ENCODE measurements at regions not wholly inside any gene's neighbourhood (a gene's known extent, or its start where the extent isn't known, plus 50 kb on each side); places are given as distances from the start of the nearest gene placed in this dataset.
"Not testable (repeated sequence)": the region's sequence is repeated elsewhere in the genome, so short reads cannot be mapped to it uniquely, and the experiment has no call there.

DNA sequence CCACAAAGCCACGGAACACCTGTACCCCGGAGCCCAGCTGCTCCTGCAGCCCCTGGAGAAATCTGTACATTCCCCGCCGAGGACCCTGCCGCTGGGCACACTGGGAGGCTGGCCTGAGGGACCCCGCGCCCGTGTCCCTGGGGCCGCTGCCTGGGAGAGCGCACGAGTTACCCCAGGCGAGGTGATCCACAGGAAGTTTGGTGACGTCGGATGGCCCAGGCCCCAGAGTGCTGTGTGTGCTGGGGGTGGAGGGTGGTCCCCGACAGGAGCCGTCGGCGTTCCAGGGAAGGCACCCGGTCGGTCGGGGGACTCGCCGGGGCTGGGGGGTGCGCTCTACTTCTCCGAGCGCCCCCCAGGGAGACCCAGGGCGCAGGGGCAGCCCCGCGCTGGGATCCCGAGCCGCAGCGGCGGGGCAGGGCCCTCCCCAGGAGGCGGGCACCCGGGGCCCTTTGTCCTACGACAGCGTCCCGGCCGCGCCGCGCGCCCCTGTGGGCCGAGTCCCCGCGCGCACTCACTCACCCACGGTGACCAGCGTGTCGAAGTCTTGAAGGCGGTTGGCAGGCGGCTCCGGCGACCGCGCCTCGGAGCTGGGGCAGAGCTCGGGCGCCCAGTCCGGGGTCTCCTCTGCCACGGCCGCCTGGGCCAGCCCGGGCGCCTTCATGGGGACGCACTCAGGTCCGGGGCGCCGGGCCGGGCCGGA, 129.5 kb upstream of the PRKX start:
- CTCF ChIA-PET; H3K9me3 ChIP-seq (ENCODE audit: control insufficient read depth in 1 of 2, insufficient read depth in 1 of 2, low read length in 2 of 2); intact Hi-C loops (cut with DNase I, micrococcal nuclease); H3K27ac Mint-ChIP-seq; H3K9me3 Mint-ChIP-seq; ATAC-seq (ENCODE audit: poor library complexity); H3K27me3 ChIP-seq (ENCODE audit: control insufficient read depth in 1 of 2, insufficient read depth in 2 of 2, low read length in 2 of 2); POLR2A ChIA-PET; H3K36me3 ChIP-seq (ENCODE audit: insufficient read depth, low read length); H3K36me3 Mint-ChIP-seq (ENCODE audit: low read depth); H3K4me1 Mint-ChIP-seq (ENCODE audit: low read depth); H3K27ac ChIP-seq (ENCODE audit: low read depth in 1 of 2, low read length in 2 of 2); H3K4me1 ChIP-seq (ENCODE audit: insufficient read depth, low read length); H3K4me3 Mint-ChIP-seq; H3K27me3 Mint-ChIP-seq: not testable (repeated sequence)
- DNase-seq, result peak in 3 of 14 experiments; percentile 17 to 54 (median 28)
- H3K4me3 ChIP-seq (ENCODE audit: low read length), result peak overlapping the region; percentile 32

DNA sequence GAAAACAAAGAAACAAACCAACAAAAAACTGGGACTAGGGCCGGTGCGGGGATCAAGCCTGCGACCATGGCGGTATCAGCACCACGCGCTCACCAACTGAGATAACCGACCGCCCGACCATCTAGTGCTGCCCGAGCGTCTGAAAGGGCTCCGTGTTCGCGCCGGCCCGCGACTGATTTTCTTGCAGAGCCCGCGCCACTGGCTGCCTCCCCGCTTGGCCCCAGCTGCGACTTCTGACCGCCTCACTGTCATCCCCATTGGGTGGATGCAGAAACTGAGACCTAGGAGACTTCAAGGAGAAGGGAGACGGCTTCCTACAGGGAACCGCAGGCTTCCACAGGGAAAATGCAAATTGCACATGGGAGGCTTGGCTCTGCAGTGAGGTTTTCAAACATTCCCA, 125.3 kb upstream of the PRKX start:
- H3K27me3 Mint-ChIP-seq; H3K27ac ChIP-seq (ENCODE audit: low read depth in 1 of 2, low read length in 2 of 2); H3K36me3 ChIP-seq (ENCODE audit: insufficient read depth, low read length); CTCF ChIA-PET; H3K9me3 Mint-ChIP-seq; H3K27ac Mint-ChIP-seq; H3K27me3 ChIP-seq (ENCODE audit: control insufficient read depth in 1 of 2, insufficient read depth in 2 of 2, low read length in 2 of 2); H3K4me1 ChIP-seq (ENCODE audit: insufficient read depth, low read length); H3K4me1 Mint-ChIP-seq (ENCODE audit: low read depth); POLR2A ChIA-PET; H3K4me3 Mint-ChIP-seq; ATAC-seq (ENCODE audit: poor library complexity); DNase-seq; intact Hi-C loops (cut with DNase I, micrococcal nuclease); H3K4me3 ChIP-seq (ENCODE audit: low read length); H3K9me3 ChIP-seq (ENCODE audit: control insufficient read depth in 1 of 2, insufficient read depth in 1 of 2, low read length in 2 of 2); H3K36me3 Mint-ChIP-seq (ENCODE audit: low read depth): not testable (repeated sequence)

DNA sequence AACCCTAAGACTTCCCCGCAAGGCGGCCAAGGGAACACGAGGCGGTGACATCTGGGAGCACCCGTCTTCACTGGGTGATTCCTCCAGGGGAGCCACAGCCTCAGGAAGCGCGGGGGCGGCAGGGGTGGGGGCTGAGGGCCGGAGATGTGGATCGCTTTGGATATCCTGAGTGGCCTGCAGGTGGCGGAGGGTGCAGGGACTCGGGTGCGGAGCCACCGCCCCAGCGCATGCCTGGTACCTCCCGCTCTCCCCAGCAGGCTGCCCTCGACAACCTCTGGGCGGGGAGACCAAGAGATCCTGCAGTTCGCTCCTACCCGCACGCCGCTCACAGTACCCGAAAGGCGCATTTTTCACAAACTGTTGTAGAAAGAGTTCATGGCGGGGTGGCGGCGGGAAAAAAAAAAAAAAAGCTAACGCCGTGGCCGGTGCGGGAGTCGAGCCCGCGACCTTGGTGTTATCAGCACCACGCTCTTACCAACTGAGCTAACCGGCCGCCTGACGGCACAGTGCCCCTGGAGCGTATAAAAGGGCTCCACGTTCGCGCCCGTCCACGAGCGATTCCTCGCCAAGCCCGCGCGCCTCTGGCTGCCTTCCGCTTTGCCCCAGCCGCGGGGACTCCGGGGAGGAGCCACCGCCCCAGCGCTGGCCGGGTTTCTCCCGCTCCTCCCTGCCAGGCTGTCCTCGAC, 124.7 kb upstream of the PRKX start:
- H3K4me3 Mint-ChIP-seq; H3K36me3 ChIP-seq (ENCODE audit: insufficient read depth, low read length); H3K27ac Mint-ChIP-seq; DNase-seq; H3K27me3 ChIP-seq (ENCODE audit: control insufficient read depth in 1 of 2, insufficient read depth in 2 of 2, low read length in 2 of 2); H3K27me3 Mint-ChIP-seq; H3K9me3 ChIP-seq (ENCODE audit: control insufficient read depth in 1 of 2, insufficient read depth in 1 of 2, low read length in 2 of 2); ATAC-seq (ENCODE audit: poor library complexity); H3K4me1 ChIP-seq (ENCODE audit: insufficient read depth, low read length); intact Hi-C loops (cut with DNase I, micrococcal nuclease); H3K4me1 Mint-ChIP-seq (ENCODE audit: low read depth); H3K36me3 Mint-ChIP-seq (ENCODE audit: low read depth); H3K4me3 ChIP-seq (ENCODE audit: low read length); POLR2A ChIA-PET; CTCF ChIA-PET; H3K9me3 Mint-ChIP-seq; H3K27ac ChIP-seq (ENCODE audit: low read depth in 1 of 2, low read length in 2 of 2): not testable (repeated sequence)

DNA sequence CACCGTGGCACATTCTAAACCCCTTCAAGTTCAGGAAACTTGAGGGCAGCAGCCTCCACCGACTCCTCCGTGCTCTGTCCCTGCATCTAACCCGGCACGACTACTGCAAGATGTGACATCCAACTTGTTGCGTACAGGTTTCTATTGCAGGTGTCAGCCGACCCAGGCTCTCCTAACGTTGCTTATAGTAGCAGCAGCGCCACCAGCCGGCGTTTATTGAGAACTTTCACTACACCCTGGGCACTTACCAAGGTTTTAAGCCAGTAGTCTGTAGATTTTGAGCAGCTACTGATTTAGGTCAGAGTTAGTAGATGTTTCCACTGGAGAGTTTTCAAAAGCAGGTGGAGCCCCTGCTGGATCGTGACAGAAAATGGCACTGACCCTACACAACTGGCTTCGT, 123.8 kb upstream of the PRKX start:
- H3K4me1 ChIP-seq (ENCODE audit: insufficient read depth, low read length); H3K36me3 Mint-ChIP-seq (ENCODE audit: low read depth); H3K27me3 ChIP-seq (ENCODE audit: control insufficient read depth in 1 of 2, insufficient read depth in 2 of 2, low read length in 2 of 2); H3K36me3 ChIP-seq (ENCODE audit: insufficient read depth, low read length); H3K4me1 Mint-ChIP-seq (ENCODE audit: low read depth); ATAC-seq (ENCODE audit: poor library complexity); POLR2A ChIA-PET; H3K9me3 Mint-ChIP-seq; H3K9me3 ChIP-seq (ENCODE audit: control insufficient read depth in 1 of 2, insufficient read depth in 1 of 2, low read length in 2 of 2); H3K4me3 Mint-ChIP-seq; H3K27me3 Mint-ChIP-seq; H3K4me3 ChIP-seq (ENCODE audit: low read length); CTCF ChIA-PET; H3K27ac ChIP-seq (ENCODE audit: low read depth in 1 of 2, low read length in 2 of 2); H3K27ac Mint-ChIP-seq; intact Hi-C loops (cut with DNase I, micrococcal nuclease); DNase-seq: not testable (repeated sequence)

DNA sequence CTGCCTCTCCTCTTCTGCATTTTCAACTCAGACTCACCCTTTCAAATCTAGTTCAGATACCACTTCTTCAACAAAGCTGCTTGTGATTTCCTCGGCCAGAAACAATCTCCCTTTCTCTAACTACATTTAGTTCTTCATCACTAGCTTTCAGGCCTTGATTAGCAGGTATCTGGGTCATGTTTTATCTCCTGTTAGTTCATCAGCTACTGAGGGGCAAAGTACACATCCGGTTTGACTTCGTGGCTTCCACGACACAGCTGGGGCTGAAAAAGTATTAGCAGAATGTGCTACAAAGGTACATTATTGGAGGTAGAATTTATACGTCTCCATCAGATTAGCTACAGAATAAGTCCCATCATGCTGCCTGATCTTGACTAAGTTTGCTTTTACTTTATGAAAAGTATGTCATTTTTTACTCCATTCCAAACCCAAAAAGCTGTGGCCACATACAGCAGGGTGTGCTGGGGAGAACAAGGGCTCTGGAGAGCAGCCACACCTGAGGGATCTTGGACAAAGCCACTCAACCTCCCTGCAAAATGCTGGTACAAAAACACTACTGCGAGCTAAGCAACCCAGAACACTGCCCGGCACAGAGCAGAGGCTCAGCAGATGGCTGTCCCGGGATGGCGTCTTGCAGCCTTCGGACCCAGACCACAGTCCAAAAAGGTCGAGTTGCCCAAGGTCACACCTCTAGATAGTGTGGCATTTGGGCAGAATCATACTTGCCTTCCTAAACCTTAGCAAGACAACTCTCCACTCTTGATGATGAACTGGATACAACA, 120.5 kb upstream of the PRKX start:
- H3K27ac ChIP-seq (ENCODE audit: low read depth in 1 of 2, low read length in 2 of 2); H3K4me3 ChIP-seq (ENCODE audit: low read length); H3K9me3 ChIP-seq (ENCODE audit: control insufficient read depth in 1 of 2, insufficient read depth in 1 of 2, low read length in 2 of 2); H3K4me1 Mint-ChIP-seq (ENCODE audit: low read depth); ATAC-seq (ENCODE audit: poor library complexity); CTCF ChIA-PET; H3K4me1 ChIP-seq (ENCODE audit: insufficient read depth, low read length); intact Hi-C loops (cut with DNase I, micrococcal nuclease); H3K4me3 Mint-ChIP-seq; DNase-seq; H3K36me3 Mint-ChIP-seq (ENCODE audit: low read depth); H3K36me3 ChIP-seq (ENCODE audit: insufficient read depth, low read length); H3K27me3 Mint-ChIP-seq; POLR2A ChIA-PET; H3K27me3 ChIP-seq (ENCODE audit: control insufficient read depth in 1 of 2, insufficient read depth in 2 of 2, low read length in 2 of 2); H3K9me3 Mint-ChIP-seq; H3K27ac Mint-ChIP-seq: not testable (repeated sequence)

DNA sequence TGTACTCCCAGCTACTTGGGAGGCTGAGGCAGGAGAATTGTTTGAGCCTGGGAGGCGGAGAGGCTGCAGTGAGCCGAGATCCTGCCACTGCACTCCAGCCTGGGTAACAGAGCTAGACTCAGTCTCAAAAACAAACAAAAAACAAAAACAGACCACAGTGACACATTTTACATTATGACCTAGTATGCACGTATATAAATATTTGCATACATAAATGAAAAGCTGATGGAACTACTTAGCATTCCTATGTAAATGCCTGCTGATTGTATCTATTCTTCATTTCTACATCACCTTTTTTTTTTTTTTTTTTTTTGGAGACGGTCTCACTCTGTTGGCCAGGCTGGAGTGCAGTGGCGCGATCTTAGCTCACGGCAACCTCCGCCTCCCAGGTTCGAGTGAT, 116.6 kb upstream of the PRKX start:
- POLR2A ChIA-PET; H3K36me3 ChIP-seq (ENCODE audit: insufficient read depth, low read length); intact Hi-C loops (cut with DNase I, micrococcal nuclease); ATAC-seq (ENCODE audit: poor library complexity); H3K9me3 Mint-ChIP-seq; H3K36me3 Mint-ChIP-seq (ENCODE audit: low read depth); H3K27me3 Mint-ChIP-seq; H3K9me3 ChIP-seq (ENCODE audit: control insufficient read depth in 1 of 2, insufficient read depth in 1 of 2, low read length in 2 of 2); CTCF ChIA-PET; H3K4me1 ChIP-seq (ENCODE audit: insufficient read depth, low read length); H3K27ac Mint-ChIP-seq; H3K4me3 Mint-ChIP-seq; H3K27me3 ChIP-seq (ENCODE audit: control insufficient read depth in 1 of 2, insufficient read depth in 2 of 2, low read length in 2 of 2); DNase-seq; H3K27ac ChIP-seq (ENCODE audit: low read depth in 1 of 2, low read length in 2 of 2); H3K4me3 ChIP-seq (ENCODE audit: low read length); H3K4me1 Mint-ChIP-seq (ENCODE audit: low read depth): not testable (repeated sequence)

DNA sequence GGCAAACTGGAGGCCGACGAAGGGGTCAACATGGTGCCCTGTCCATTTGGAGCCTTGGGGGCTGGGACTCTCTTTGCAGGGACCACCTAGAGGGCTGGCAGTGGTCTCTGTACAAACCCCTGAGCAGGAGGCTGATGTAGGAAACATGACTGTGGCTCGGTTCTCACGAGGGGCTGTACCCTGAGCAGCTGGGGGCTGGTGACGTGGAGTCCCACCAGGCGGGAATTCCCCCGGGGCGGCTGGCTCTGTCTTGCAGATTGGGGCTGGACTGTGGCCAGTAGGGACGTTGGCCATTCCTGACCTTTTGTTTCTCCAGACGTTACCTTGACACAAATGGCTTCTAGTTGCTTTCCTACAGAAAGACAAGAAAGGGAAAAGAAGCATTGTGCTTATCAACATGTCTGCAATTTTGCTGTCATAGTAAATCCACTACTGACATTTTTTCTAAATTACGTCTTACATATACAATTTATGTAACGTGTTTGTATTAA, 115.6 kb upstream of the PRKX start:
- H3K4me1 Mint-ChIP-seq (ENCODE audit: low read depth); POLR2A ChIA-PET; DNase-seq; H3K9me3 ChIP-seq (ENCODE audit: control insufficient read depth in 1 of 2, insufficient read depth in 1 of 2, low read length in 2 of 2); H3K9me3 Mint-ChIP-seq; H3K27ac Mint-ChIP-seq; ATAC-seq (ENCODE audit: poor library complexity); H3K36me3 Mint-ChIP-seq (ENCODE audit: low read depth); H3K36me3 ChIP-seq (ENCODE audit: insufficient read depth, low read length); H3K4me3 Mint-ChIP-seq; intact Hi-C loops (cut with DNase I, micrococcal nuclease); H3K27ac ChIP-seq (ENCODE audit: low read depth in 1 of 2, low read length in 2 of 2); H3K4me1 ChIP-seq (ENCODE audit: insufficient read depth, low read length); H3K27me3 ChIP-seq (ENCODE audit: control insufficient read depth in 1 of 2, insufficient read depth in 2 of 2, low read length in 2 of 2); H3K27me3 Mint-ChIP-seq; H3K4me3 ChIP-seq (ENCODE audit: low read length); CTCF ChIA-PET: not testable (repeated sequence)

Measured in CD4-positive, alpha-beta T cell (primary cell).